ENCODE measurements at regions not wholly inside any gene's neighbourhood (a gene's known extent, or its start where the extent isn't known, plus 50 kb on each side); places are given as distances from the start of the nearest gene placed in this dataset.
A peak's percentile ranks its signal among the peaks of the same experiment; 100 is the strongest.

GRCh38 chr12:34372003-34372402 lies 349.7 kb downstream of the ALG10 start:
- H3K9me2 ChIP-seq = no peaks in the 10 kb centered on the region
- H2AFZ ChIP-seq (ENCODE audit: low read depth) = no peak overlapping the region
- H3K9me3 ChIP-seq = no peaks in the 10 kb centered on the region
- WGBS (ENCODE audit: low lambda C conversion rate) = 1% methylated on average over 10 of the region's 21 CpGs
- DNase-seq = no peak
- H3F3A ChIP-seq (replicated peaks; ENCODE audit: insufficient read depth) = no peaks in the 10 kb centered on the region
- H3K4me1 ChIP-seq (ENCODE audit: control insufficient read depth in 1 of 2, insufficient read depth in 2 of 2, low read depth in 1 of 2, low read length in 1 of 2) = no peaks in the 10 kb centered on the region; a peak in 1 of 4 replicates
- no peaks in the 10 kb centered on the region for H3K79me2 ChIP-seq (ENCODE audit: insufficient read depth)
- H3K4me3 ChIP-seq (ENCODE audit: low read depth in 2 of 2, low read length in 1 of 2) = no peak overlapping the region
- no peak overlapping the region for H3K4me2 ChIP-seq
- ChIA-PET POLR2A (no interaction called here), CTCF (no interaction called here)
- H3K27me3 ChIP-seq (ENCODE audit: insufficient read depth) = peaks cover 89% of the 10 kb centered on the region
- TF ChIP-seq FOXM1 (IDR thresholded peaks at IDR 0.05; ENCODE audit: low read depth) (no peak), EZH2phosphoT487 (IDR thresholded peaks at IDR 0.05; ENCODE audit: borderline replicate concordance, low read depth) (no peak), PBX3 (IDR thresholded peaks at IDR 0.05) (no peak), RCOR1 (IDR thresholded peaks at IDR 0.05; ENCODE audit: low read length) (no peak), GABPA (IDR thresholded peaks at IDR 0.05; ENCODE audit: low read depth) (no peak), FOSL2 (IDR thresholded peaks at IDR 0.05; ENCODE audit: borderline replicate concordance, low read depth) (no peak)
- TF ChIP-seq, protein P1, sequence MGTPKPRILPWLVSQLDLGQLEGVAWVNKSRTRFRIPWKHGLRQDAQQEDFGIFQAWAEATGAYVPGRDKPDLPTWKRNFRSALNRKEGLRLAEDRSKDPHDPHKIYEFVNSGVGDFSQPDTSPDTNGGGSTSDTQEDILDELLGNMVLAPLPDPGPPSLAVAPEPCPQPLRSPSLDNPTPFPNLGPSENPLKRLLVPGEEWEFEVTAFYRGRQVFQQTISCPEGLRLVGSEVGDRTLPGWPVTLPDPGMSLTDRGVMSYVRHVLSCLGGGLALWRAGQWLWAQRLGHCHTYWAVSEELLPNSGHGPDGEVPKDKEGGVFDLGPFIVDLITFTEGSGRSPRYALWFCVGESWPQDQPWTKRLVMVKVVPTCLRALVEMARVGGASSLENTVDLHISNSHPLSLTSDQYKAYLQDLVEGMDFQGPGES (IDR thresholded peaks at IDR 0.05; ENCODE audit: low read depth, low read length) = no peak
- TF ChIP-seq, protein P2, sequence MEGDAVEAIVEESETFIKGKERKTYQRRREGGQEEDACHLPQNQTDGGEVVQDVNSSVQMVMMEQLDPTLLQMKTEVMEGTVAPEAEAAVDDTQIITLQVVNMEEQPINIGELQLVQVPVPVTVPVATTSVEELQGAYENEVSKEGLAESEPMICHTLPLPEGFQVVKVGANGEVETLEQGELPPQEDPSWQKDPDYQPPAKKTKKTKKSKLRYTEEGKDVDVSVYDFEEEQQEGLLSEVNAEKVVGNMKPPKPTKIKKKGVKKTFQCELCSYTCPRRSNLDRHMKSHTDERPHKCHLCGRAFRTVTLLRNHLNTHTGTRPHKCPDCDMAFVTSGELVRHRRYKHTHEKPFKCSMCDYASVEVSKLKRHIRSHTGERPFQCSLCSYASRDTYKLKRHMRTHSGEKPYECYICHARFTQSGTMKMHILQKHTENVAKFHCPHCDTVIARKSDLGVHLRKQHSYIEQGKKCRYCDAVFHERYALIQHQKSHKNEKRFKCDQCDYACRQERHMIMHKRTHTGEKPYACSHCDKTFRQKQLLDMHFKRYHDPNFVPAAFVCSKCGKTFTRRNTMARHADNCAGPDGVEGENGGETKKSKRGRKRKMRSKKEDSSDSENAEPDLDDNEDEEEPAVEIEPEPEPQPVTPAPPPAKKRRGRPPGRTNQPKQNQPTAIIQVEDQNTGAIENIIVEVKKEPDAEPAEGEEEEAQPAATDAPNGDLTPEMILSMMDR (IDR thresholded peaks at IDR 0.05) = no peak
- no peaks in the 10 kb centered on the region for H3K36me3 ChIP-seq (replicated peaks in 1 of 2; ENCODE audit: control insufficient read depth in 1 of 2, insufficient read depth in 2 of 2, low read length in 1 of 2)
- H3K27ac ChIP-seq (ENCODE audit: low read depth in 2 of 2, low read length in 1 of 2) = no peak overlapping the region
- H3K9ac ChIP-seq = no peak overlapping the region
- H4K20me1 ChIP-seq (ENCODE audit: insufficient read depth) = no peaks in the 10 kb centered on the region

DNA sequence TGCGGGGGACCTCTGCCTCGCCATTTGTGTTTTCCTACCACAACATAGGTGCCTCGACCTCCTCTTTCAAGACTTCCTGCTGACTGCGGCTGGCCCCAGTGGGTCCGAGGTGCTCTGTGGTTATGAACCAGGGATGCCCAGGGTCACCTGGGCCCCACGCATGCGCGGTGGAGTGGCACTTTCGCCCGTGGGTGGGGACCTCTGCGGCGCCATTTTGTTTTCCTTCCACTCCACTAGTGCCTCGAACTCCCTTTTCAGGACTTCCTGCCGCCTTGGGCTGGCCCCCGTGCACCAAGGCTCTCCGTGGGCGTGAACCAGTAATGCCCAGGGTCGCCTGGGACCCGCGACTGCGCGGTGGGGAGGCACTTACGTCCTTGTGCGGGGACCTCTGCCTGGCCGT lies 351.6 kb downstream of the ALG10 start:
- Histone ChIP-seq H3K27ac (ENCODE audit: low read depth in 2 of 2, low read length in 1 of 2) (no peak overlapping the region), H3K4me1 (ENCODE audit: control insufficient read depth in 1 of 2, insufficient read depth in 2 of 2, low read depth in 1 of 2, low read length in 1 of 2) (no peaks in the 10 kb centered on the region; a peak in 1 of 4 replicates), H3F3A (replicated peaks; ENCODE audit: insufficient read depth) (no peaks in the 10 kb centered on the region), H3K9ac (no peak overlapping the region), H3K9me2 (no peaks in the 10 kb centered on the region), H4K20me1 (ENCODE audit: insufficient read depth) (no peaks in the 10 kb centered on the region), H3K4me3 (ENCODE audit: low read depth in 2 of 2, low read length in 1 of 2) (0 out of 4 replicates have a peak overlapping the region, but pooled peaks of 1 of the 2 experiments have one; percentile 9), H3K36me3 (replicated peaks in 1 of 2; ENCODE audit: control insufficient read depth in 1 of 2, insufficient read depth in 2 of 2, low read length in 1 of 2) (no peaks in the 10 kb centered on the region), H3K79me2 (ENCODE audit: insufficient read depth) (no peaks in the 10 kb centered on the region), H3K4me2 (peak overlapping the region; percentile 47; the same call in 1 of the 2 replicates), H2AFZ (ENCODE audit: low read depth) (no peak overlapping the region), H3K9me3 (no peaks in the 10 kb centered on the region), H3K27me3 (ENCODE audit: insufficient read depth) (peaks cover 72% of the 10 kb centered on the region)
- WGBS (ENCODE audit: low lambda C conversion rate) = 4% methylated on average over 9 of the region's 25 CpGs
- ChIA-PET CTCF (no interaction called here), POLR2A (no interaction called here)
- peak; percentile 59; the same call in 1 of the 2 replicates for TF ChIP-seq YY1 (IDR thresholded peaks at IDR 0.05; ENCODE audit: low read depth)
- TF ChIP-seq MEF2A (IDR thresholded peaks at IDR 0.05; ENCODE audit: borderline replicate concordance, low read depth) = no peak
- no peak for DNase-seq
